Activated naive CD8-positive, alpha-beta T cell (primary cell): ENCODE measurements at regions not wholly inside any gene's neighbourhood (a gene's known extent, or its start where the extent isn't known, plus 50 kb on each side); places are given as distances from the start of the nearest gene placed in this dataset.

Experiments used
- H3K27ac Mint-ChIP-seq: one replicate; pipeline ENCODE4 v1.8.0; 2021; ENCODE audit warnings: mixed read lengths
- H3K27me3 Mint-ChIP-seq: one replicate; pipeline ENCODE4 v1.8.0; 2021; ENCODE audit warnings: mixed read lengths
- H3K36me3 Mint-ChIP-seq: one replicate; pipeline ENCODE4 v1.8.0; 2021; ENCODE audit warnings: mixed read lengths
- H3K4me1 Mint-ChIP-seq: one replicate; pipeline ENCODE4 v1.8.0; 2021; ENCODE audit warnings: low read depth, mixed read lengths
- H3K4me3 Mint-ChIP-seq: one replicate; pipeline ENCODE4 v1.8.0; 2021; ENCODE audit warnings: mild to moderate bottlenecking, mixed read lengths
- H3K9me3 Mint-ChIP-seq: one replicate; pipeline ENCODE4 v1.8.0; 2021; ENCODE audit warnings: low read depth, mixed read lengths

DNA sequence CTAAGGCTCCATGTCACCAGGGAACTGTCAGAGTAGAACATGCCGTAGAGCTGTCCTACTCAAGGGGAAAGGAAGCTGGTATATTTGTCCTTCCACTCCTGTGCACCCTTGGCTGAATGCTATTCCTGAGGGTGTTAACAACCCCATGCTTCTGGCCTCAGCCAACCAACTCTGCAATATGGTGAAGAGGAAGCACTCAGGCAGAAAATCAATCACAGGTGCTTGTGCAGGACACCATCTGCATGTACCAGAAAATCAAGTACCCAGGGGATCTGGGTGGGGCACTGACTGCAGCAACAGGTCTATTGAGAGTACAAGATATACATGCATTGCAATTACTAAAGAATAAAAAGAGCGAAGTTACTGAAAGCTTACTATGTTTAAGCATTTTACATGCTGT, 51.4 kb upstream of the NEK6 start:
- no peaks in the 10 kb centered on the region for H3K9me3 Mint-ChIP-seq
- H3K4me1 Mint-ChIP-seq: peaks cover 65% of the 10 kb centered on the region
- no peaks in the 10 kb centered on the region for H3K36me3 Mint-ChIP-seq
- no peaks in the 10 kb centered on the region for H3K27me3 Mint-ChIP-seq
- no peak overlapping the region for H3K4me3 Mint-ChIP-seq
- H3K27ac Mint-ChIP-seq: no peak overlapping the region
